OCI-LY7 (cell line): ENCODE measurements at regions not wholly inside any gene's neighbourhood (a gene's known extent, or its start where the extent isn't known, plus 50 kb on each side); places are given as distances from the start of the nearest gene placed in this dataset.

Experiments
- CTCF ChIP-seq: fragments of 200-600 bp; sonication (generic); conservative IDR thresholded peaks from 2 replicates; pipeline ENCODE4 v1.5.1; 2014; ENCODE audit warnings: mild to moderate bottlenecking, antibody characterized with exemption, low read length, moderate library complexity, mixed read lengths
- EZH2phosphoT487 ChIP-seq: fragments of 200-600 bp; sonication (generic); IDR thresholded peaks from 2 replicates; pipeline ENCODE4 v1.6.1; 2018; ENCODE audit warnings: low read depth, borderline replicate concordance, mild to moderate bottlenecking, mixed run types, antibody characterized with exemption, low read length, moderate library complexity, mixed read lengths

GRCh38 chr22:27131346-27131745, 474.0 kb downstream of the MIAT start:
- TF ChIP-seq CTCF, result no peak
- TF ChIP-seq EZH2phosphoT487, result no peak
